ENCODE measurements at regions not wholly inside any gene's neighbourhood (a gene's known extent, or its start where the extent isn't known, plus 50 kb on each side); places are given as distances from the start of the nearest gene placed in this dataset.

DNA sequence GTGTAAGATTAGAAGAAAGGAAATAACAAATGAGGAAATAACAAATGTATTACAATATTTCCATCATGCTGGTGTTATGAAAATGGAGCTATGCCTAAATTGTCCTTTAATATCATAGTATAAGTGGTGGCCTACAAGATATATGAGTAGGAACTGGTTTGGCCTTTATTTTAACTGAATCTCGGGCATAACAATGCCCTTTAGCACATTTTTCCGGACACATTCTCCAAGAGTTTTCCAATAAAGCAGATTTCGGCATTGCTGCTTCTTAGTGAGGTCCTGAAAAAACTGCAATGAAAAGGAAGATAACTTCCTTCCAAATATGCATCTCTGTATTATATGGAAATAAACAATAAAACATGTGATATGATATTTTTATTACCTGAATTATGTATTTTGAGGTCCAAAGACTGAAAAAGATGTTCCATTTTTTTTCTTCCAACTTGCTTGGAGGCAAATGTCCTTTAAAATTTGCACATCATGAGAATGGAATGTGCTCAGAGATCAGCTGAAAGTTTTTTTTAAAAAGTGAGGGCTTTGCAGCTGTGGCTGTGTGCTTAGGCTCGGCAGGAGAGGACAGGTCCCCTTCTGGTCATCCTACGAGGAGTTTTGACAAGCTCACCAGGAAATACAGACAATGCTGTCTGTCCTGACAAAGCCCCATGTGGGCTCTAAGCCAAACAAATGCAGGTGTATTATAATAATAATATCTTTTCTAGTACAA is 132.3 kb upstream of the RND3 start:
- TF ChIP-seq, protein P1, sequence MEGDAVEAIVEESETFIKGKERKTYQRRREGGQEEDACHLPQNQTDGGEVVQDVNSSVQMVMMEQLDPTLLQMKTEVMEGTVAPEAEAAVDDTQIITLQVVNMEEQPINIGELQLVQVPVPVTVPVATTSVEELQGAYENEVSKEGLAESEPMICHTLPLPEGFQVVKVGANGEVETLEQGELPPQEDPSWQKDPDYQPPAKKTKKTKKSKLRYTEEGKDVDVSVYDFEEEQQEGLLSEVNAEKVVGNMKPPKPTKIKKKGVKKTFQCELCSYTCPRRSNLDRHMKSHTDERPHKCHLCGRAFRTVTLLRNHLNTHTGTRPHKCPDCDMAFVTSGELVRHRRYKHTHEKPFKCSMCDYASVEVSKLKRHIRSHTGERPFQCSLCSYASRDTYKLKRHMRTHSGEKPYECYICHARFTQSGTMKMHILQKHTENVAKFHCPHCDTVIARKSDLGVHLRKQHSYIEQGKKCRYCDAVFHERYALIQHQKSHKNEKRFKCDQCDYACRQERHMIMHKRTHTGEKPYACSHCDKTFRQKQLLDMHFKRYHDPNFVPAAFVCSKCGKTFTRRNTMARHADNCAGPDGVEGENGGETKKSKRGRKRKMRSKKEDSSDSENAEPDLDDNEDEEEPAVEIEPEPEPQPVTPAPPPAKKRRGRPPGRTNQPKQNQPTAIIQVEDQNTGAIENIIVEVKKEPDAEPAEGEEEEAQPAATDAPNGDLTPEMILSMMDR (conservative IDR thresholded peaks at IDR 0.05), result no peak
- TF ChIP-seq ZFX (IDR thresholded peaks at IDR 0.05), result no peak
